Stimulated activated naive CD8-positive, alpha-beta T cell treated with anti-CD3 and anti-CD28 coated beads, Interleukin-15, Interleukin-2, amounts not matched to agents 100 U/mL and 50 U/mL, for 24 hours (primary cell): ENCODE measurements at regions not wholly inside any gene's neighbourhood (a gene's known extent, or its start where the extent isn't known, plus 50 kb on each side); places are given as distances from the start of the nearest gene placed in this dataset.
"Not testable (repeated sequence)": the region's sequence is repeated elsewhere in the genome, so short reads cannot be mapped to it uniquely, and the experiment has no call there.

Experiments used
- ATAC-seq: fragments of 150-1000 bp; cut with Tn5 transposase; one replicate; pipeline ENCODE4 v1.10.0; 2021
- DNase-seq: peaks from one replicate; pipeline ENCODE4 v3.0.0; 2021

- no peak for ATAC-seq
- no peak for DNase-seq
These were observed 72.5 kb downstream of the LHX2 start for GRCh38 chr9:124084087-124084486.

GRCh38 chr9:124087226-124087625 lies 75.7 kb downstream of the LHX2 start:
- no peak for ATAC-seq
- DNase-seq = no peak

- DNase-seq (no peak), ATAC-seq (no peak)
These were observed 76.9 kb downstream of the LHX2 start for GRCh38 chr9:124088476-124088837.

GRCh38 chr9:124089631-124090488 lies 78.3 kb downstream of the LHX2 start:
- ATAC-seq = not testable (repeated sequence)

GRCh38 chr9:124098141-124098905 lies 86.8 kb downstream of the LHX2 start:
- ATAC-seq (no peak), DNase-seq (no peak)

More at GRCh38 chr9:124089631-124090488, 78.3 kb downstream of the LHX2 start:
- not testable (repeated sequence) for DNase-seq

GRCh38 chr9:124099860-124100259 lies 88.3 kb downstream of the LHX2 start:
- ATAC-seq = no peak

GRCh38 chr9:124101215-124101968 lies 89.8 kb downstream of the LHX2 start:
- no peak for DNase-seq
- no peak for ATAC-seq

More at GRCh38 chr9:124099860-124100259, 88.3 kb downstream of the LHX2 start:
- no peak for DNase-seq

GRCh38 chr9:124101969-124102345 lies 90.4 kb downstream of the LHX2 start:
- ATAC-seq = no peak
- no peak for DNase-seq

- no peak for DNase-seq
- no peak for ATAC-seq
These were observed 90.8 kb downstream of the LHX2 start for GRCh38 chr9:124102363-124102762.

GRCh38 chr9:124105266-124105665 lies 93.7 kb downstream of the LHX2 start:
- ATAC-seq = no peak
- DNase-seq = no peak

- ATAC-seq (no peak), DNase-seq (no peak)
These were observed 96.6 kb downstream of the LHX2 start for GRCh38 chr9:124108216-124108615.

- peak; percentile 63 for DNase-seq
- no peak for ATAC-seq
These were observed 98.8 kb downstream of the LHX2 start for GRCh38 chr9:124110307-124110915.

- ATAC-seq = no peak
- no peak for DNase-seq
These were observed 105.3 kb downstream of the LHX2 start for GRCh38 chr9:124116683-124117363.

- ATAC-seq (no peak), DNase-seq (no peak)
These were observed 107.3 kb downstream of the LHX2 start for GRCh38 chr9:124118894-124119293.

- no peak for ATAC-seq
These were observed 108.7 kb downstream of the LHX2 start for GRCh38 chr9:124120272-124120671.

GRCh38 chr9:124121725-124122124 lies 110.2 kb downstream of the LHX2 start:
- DNase-seq = no peak
- no peak for ATAC-seq

More at GRCh38 chr9:124120272-124120671, 108.7 kb downstream of the LHX2 start:
- no peak for DNase-seq

- DNase-seq (no peak), ATAC-seq (no peak)
These were observed 110.8 kb downstream of the LHX2 start for GRCh38 chr9:124122321-124122720.

- ATAC-seq (no peak), DNase-seq (no peak)
These were observed 111.4 kb downstream of the LHX2 start for GRCh38 chr9:124122813-124123462.

- not testable (repeated sequence) for ATAC-seq
These were observed 112.1 kb downstream of the LHX2 start for GRCh38 chr9:124123621-124124020.

GRCh38 chr9:124124729-124125650 lies 113.4 kb downstream of the LHX2 start:
- DNase-seq (no peak), ATAC-seq (no peak)

More at GRCh38 chr9:124123621-124124020, 112.1 kb downstream of the LHX2 start:
- DNase-seq = not testable (repeated sequence)
